ENCODE measurements at regions not wholly inside any gene's neighbourhood (a gene's known extent, or its start where the extent isn't known, plus 50 kb on each side); places are given as distances from the start of the nearest gene placed in this dataset.

- Histone ChIP-seq H3F3A (ENCODE audit: insufficient read depth, low read length, poor library complexity, severe bottlenecking) (no peaks in the 10 kb centered on the region), H2AFZ (ENCODE audit: low read depth, low read length) (no peak overlapping the region), H3K27me3 (ENCODE audit: insufficient read depth, low read depth, low read length) (no peaks in the 10 kb centered on the region), H3K9me2 (ENCODE audit: insufficient read depth, low read length) (no peaks in the 10 kb centered on the region), H3K36me3 (ENCODE audit: insufficient read depth, low read length) (no peaks in the 10 kb centered on the region), H4K20me1 (ENCODE audit: insufficient read depth) (no peaks in the 10 kb centered on the region), H3K9me3 (ENCODE audit: low read length) (no peaks in the 10 kb centered on the region), H3K79me2 (replicated peaks; ENCODE audit: insufficient read depth, low read length) (peaks cover 15% of the 10 kb centered on the region), H3K4me3 (ENCODE audit: low read length) (no peak overlapping the region), H3K27ac (ENCODE audit: low read length) (no peak overlapping the region), H3K4me2 (ENCODE audit: low read length) (no peak overlapping the region), H3K9ac (ENCODE audit: low read length) (no peak overlapping the region)
- no peak for TF ChIP-seq SMC3 (conservative IDR thresholded peaks at IDR 0.05; ENCODE audit: poor library complexity)
- no peak for TF ChIP-seq REST (IDR thresholded peaks at IDR 0.05; ENCODE audit: borderline replicate concordance)
- no peak for TF ChIP-seq EP300 (conservative IDR thresholded peaks at IDR 0.05; ENCODE audit: poor library complexity, severe bottlenecking)
- no peak for TF ChIP-seq MXI1 (conservative IDR thresholded peaks at IDR 0.05; ENCODE audit: poor library complexity, severe bottlenecking)
- TF ChIP-seq RAD21 (conservative IDR thresholded peaks at IDR 0.05): no peak
- no peak for TF ChIP-seq CTCF (IDR thresholded peaks at IDR 0.05; ENCODE audit: poor library complexity, severe bottlenecking)
- no peak for TF ChIP-seq EZH2 (IDR thresholded peaks at IDR 0.05; ENCODE audit: borderline replicate concordance, insufficient read depth, low read length, poor library complexity, severe bottlenecking)
- TF ChIP-seq POLR2AphosphoS5 (IDR thresholded peaks at IDR 0.05): no peak
- TF ChIP-seq TAF1 (IDR thresholded peaks at IDR 0.05; ENCODE audit: low read depth): no peak
Measured at GRCh38 chr13:74024314-74024713, 109.9 kb downstream of the KLF12 start.

GRCh38 chr13:74023484-74023883, 110.7 kb downstream of the KLF12 start:
- peaks cover 22% of the 10 kb centered on the region for H3K79me2 ChIP-seq (replicated peaks; ENCODE audit: insufficient read depth, low read length)
- no peak overlapping the region for H3K4me3 ChIP-seq (ENCODE audit: low read length)
- H3K27me3 ChIP-seq (ENCODE audit: insufficient read depth, low read depth, low read length): no peaks in the 10 kb centered on the region
- H3K9me2 ChIP-seq (ENCODE audit: insufficient read depth, low read length): no peaks in the 10 kb centered on the region
- no peak overlapping the region for H3K9ac ChIP-seq (ENCODE audit: low read length)
- H3K9me3 ChIP-seq (ENCODE audit: low read length): no peaks in the 10 kb centered on the region
- TF ChIP-seq TAF1 (IDR thresholded peaks at IDR 0.05; ENCODE audit: low read depth) (no peak), CTCF (IDR thresholded peaks at IDR 0.05; ENCODE audit: poor library complexity, severe bottlenecking) (no peak), MXI1 (conservative IDR thresholded peaks at IDR 0.05; ENCODE audit: poor library complexity, severe bottlenecking) (no peak), POLR2AphosphoS5 (IDR thresholded peaks at IDR 0.05) (no peak), EZH2 (IDR thresholded peaks at IDR 0.05; ENCODE audit: borderline replicate concordance, insufficient read depth, low read length, poor library complexity, severe bottlenecking) (no peak), REST (IDR thresholded peaks at IDR 0.05; ENCODE audit: borderline replicate concordance) (no peak), RAD21 (conservative IDR thresholded peaks at IDR 0.05) (no peak), EP300 (conservative IDR thresholded peaks at IDR 0.05; ENCODE audit: poor library complexity, severe bottlenecking) (no peak), SMC3 (conservative IDR thresholded peaks at IDR 0.05; ENCODE audit: poor library complexity) (no peak)
- no peaks in the 10 kb centered on the region for H3K36me3 ChIP-seq (ENCODE audit: insufficient read depth, low read length)
- H3K4me2 ChIP-seq (ENCODE audit: low read length): no peak overlapping the region
- no peaks in the 10 kb centered on the region for H4K20me1 ChIP-seq (ENCODE audit: insufficient read depth)
- H2AFZ ChIP-seq (ENCODE audit: low read depth, low read length): no peak overlapping the region
- no peak overlapping the region for H3K27ac ChIP-seq (ENCODE audit: low read length)
- H3F3A ChIP-seq (ENCODE audit: insufficient read depth, low read length, poor library complexity, severe bottlenecking): peaks cover 4% of the 10 kb centered on the region

All from neural cell (in vitro differentiated cells).